ENCODE measurements at regions not wholly inside any gene's neighbourhood (a gene's known extent, or its start where the extent isn't known, plus 50 kb on each side); places are given as distances from the start of the nearest gene placed in this dataset.
"Not testable (repeated sequence)": the region's sequence is repeated elsewhere in the genome, so short reads cannot be mapped to it uniquely, and the experiment has no call there.

GRCh38 chr10:30730306-30730705 is 100.8 kb upstream of the LYZL2 start:
- DNase-seq = no peak

DNA sequence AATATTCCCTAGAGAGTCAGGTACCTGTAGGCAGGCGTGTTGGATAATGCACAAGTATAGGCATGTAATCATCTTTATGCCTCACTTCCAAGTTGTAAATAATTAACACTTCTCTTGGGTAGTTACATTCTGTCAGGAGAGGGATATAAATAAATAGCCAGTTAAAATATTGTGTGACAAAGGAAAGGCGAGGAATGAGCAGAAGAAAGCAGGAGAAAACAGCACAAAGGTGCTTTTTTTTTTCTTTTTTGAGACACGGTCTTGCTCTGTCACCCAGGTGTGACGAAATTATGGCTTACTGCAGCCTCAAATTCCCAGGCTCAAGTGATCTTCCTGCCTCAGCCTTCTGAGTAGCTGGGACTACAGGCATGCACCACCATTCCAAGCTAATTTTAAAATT is 99.2 kb upstream of the LYZL2 start:
- no peak for DNase-seq

- DNase-seq = no peak
Measured at GRCh38 chr10:30728127-30728526, 98.6 kb upstream of the LYZL2 start.

DNA sequence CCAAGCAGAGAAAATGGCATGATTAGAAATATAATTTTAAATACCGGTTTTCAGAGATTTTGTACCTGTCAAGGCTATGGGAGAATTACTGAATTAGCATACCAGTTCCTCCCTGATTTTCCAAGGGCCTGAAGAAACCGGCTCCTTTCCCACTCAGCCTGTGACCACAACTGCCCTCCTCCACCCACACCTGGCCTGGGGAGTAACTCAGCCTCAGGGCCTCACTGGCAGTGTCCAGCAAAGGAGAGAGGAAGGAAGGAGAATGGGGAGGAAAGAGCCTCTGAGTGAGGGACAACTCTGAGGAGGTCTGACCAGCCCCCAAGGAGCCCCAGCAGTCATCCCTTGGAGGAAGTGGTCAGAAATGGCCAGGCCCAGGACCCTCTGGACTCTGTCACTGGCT is 98.0 kb upstream of the LYZL2 start:
- no peak for DNase-seq

- peak; percentile 61 for DNase-seq
Measured at GRCh38 chr10:30726783-30727414, 97.3 kb upstream of the LYZL2 start.

DNA sequence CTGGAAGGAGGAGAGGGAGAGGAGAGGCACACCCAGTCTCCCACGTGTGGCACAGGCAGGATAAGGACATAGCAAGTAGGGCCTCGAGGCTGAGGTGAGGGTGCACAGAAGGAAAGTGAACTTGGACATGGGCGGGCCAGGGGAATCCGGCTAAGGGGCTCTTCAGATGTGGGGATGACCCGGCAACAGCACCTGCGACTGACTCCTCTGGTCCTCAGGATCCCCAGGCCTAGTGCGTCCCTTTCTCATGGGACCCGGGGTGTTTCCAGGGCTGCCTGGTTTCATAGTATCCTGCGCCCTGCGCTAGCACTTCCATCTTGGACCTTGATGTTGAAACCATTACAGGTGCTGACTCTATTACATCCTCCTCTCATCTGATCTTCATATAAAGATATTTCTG is 96.1 kb upstream of the LYZL2 start:
- no peak for DNase-seq

DNA sequence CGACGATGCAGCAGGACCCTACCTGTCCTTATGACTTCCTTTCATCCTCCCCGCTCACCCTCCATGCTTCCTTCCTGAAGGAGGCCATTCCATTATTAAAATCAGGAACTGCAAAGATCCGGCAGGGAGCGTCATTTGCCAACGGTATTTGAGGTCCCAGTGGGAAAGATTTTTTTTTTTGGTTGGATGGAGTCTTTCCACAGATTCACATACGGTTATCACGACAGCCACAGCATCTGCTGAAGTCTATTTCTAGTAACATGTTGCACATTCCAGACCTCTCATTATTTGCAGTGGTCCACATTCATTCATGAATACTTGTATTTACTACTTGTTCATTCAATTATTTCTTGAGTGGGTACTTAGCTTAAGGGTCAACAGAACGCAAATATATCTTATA is 94.7 kb upstream of the LYZL2 start:
- DNase-seq = no peak

DNA sequence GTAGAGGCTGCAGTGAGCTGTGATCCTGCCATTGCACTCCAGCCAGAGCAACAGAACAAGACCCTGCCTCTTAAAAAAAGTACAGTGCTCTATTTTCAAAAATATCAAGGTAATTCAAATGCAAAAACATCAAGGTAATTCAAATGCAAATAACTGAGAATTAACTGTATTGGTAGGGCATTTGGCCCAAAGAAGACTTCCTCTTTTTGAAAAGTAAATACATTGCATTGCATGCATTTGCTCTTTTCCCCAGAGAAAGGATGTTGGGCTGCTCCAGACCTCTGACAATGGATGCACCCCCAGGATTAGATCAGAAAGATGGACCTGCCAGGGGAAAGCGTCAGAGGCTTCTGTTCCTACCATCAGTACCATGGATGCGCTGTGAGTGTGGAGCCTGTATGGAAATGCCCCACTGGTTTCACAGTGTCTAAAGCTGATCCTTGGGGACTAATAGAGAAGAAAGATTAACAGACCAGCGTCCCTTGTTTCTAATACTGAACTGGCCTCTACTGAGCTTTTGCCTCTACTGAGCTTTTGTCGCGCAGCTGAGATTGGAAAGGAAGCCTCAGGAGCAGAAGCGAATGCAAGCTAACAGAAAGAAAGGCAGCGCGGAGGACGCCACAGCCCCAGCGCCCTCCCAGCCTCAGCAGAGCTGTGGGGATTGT is 93.5 kb upstream of the LYZL2 start:
- no peak for DNase-seq

- DNase-seq = no peak
Measured at GRCh38 chr10:30719832-30720231, 90.3 kb upstream of the LYZL2 start.

- DNase-seq = no peak
Measured at GRCh38 chr10:30709700-30710358, 80.3 kb upstream of the LYZL2 start.

- no peak for DNase-seq
Measured at GRCh38 chr10:30709229-30709628, 79.7 kb upstream of the LYZL2 start.

DNA sequence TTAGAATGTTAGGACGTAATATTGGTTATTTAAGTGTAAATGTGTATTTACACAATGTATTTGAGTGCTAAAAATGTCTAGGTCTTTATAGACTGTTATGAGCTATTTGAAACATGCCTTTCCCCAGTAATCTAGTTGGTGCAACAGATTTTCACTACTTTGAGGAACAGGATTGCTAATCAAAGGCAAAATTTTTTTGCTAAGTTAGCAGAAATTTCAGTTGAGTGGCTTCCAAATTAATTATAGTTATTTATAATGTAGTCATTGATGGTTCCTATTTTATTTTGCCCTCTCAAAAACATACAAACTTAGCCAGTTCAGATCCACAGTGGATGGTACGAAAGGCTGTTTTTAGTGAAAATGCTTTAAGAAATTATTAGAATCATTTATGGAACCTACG is 78.7 kb upstream of the LYZL2 start:
- DNase-seq = no peak

GRCh38 chr10:30706189-30706588 is 76.6 kb upstream of the LYZL2 start:
- DNase-seq = not testable (repeated sequence)

DNA sequence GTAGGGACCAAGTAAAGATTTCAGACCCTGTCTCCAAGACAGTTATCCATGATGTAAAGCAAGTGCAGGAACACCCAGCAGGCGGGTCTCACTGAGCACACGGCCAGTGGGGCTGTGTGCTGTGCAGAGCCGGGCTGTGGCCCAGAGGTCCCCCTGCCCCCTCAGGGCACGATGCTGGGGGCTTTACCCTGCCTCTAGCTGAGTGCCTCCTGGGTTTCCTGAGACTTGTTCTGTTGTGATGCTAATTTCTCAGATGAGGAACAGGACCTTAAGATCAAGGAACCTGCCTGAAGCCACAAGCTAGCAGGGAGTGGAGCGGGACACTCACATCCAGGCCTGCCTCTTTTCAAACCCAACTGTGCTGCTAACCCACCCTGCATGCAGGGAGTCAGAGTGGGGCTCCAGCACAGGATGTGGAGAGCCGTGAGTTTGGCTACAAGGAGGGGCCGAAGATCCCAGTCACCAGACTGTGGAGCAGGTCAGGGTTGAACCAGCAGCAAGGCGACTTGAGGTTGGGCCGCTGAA is 76.1 kb upstream of the LYZL2 start:
- DNase-seq = no peak

- DNase-seq = no peak
Measured at GRCh38 chr10:30705101-30705624, 75.6 kb upstream of the LYZL2 start.

DNA sequence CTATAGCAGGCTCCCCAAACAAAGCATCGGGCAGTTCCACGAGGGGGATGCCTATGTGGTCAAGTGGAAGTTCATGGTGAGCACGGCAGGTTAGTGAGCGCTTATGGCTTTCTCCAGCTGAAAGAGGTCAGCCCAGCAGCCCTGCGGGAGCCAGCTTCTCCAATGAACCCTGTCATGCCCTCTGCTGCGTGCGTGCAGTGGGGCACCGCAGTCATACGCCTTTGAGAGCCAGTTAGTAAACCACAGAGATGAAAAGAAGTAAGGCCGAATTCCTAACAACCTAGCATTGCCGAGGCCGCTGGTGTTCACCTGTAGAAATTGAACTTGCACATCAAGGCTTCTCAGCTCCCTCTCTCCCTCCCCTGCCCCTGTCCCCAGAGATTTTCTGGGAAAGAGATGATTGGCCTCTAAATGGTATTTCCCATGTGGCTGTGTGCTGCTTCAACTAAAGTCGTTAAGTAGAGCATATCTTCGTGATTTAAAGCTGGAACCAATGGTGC is 75.1 kb upstream of the LYZL2 start:
- DNase-seq = not testable (repeated sequence)

DNA sequence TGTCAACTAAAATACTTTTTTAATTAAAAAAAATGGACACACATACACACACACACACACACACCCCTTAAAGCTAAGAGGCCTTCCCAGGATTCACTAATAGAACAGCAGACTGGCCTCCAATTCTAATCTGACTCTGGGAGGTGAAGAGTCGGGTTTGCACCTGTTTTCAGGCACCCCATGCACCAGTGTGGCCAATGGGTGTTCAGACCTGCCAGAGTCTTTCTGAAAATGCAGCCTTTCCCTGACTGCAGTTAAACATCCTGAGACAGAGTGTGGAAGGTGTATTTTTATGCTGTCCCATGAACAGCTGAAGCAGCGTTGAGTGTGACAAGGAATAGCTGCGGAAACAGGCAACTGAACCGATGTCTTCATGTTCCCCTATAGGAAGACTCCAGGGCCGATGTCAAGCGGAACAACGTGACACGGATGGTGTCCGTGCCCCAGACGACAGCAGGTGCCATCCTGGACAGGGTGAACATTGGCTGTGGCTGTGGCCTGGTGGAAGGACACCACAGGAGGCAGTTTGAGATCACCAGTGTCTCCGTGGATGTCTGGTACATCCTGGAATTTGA is 74.6 kb upstream of the LYZL2 start:
- no peak for DNase-seq

GRCh38 chr10:30703446-30703845 is 73.9 kb upstream of the LYZL2 start:
- DNase-seq = not testable (repeated sequence)

GRCh38 chr10:30702860-30703259 is 73.3 kb upstream of the LYZL2 start:
- DNase-seq = no peak

DNA sequence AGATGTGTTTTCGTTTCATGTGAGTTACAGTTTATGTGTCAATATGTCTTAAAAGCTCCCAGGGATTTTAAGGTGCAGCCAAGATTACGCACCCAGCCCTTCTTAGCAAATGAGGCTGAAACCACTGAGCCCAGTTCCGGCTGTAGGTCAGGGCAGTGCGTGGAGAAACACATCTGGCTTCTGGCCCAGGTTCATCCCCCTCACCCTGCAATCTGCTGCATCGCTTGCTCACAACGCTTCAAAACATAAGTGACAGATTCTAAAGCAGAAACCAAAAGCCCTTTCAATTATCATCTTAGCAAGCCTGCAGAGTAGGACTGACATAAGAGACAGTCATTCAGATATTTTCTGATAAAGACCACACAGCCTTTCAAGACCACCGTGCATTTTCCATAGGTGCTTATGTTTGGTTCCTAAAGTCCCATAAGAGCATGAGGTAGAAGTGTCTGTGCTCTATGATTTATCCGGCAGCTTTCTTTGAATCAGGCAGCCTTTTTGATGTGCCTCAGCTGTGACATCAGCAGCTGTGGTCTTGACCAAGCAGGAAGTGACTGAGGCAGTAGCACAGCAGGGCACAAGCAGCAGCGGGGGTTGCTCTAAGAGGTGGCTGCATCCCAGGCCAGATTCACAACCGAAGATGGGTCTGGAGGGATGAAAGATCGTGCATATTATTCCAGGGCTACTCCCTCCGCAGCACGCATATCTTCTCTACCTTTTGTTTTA is 72.1 kb upstream of the LYZL2 start:
- DNase-seq = peak; percentile 52

GRCh38 chr10:30697806-30698205 is 68.3 kb upstream of the LYZL2 start:
- DNase-seq = no peak

GRCh38 chr10:30697221-30697620 is 67.7 kb upstream of the LYZL2 start:
- DNase-seq = not testable (repeated sequence)
